Stimulated activated CD4-positive, alpha-beta T cell treated with anti-CD3 and anti-CD28 coated beads, Interleukin-4, amount 100 ng/mL, for 48 hours (primary cell): ENCODE measurements at regions not wholly inside any gene's neighbourhood (a gene's known extent, or its start where the extent isn't known, plus 50 kb on each side); places are given as distances from the start of the nearest gene placed in this dataset.
"Not testable (repeated sequence)": the region's sequence is repeated elsewhere in the genome, so short reads cannot be mapped to it uniquely, and the experiment has no call there.

Experiments used
- DNase-seq, 2 donors: peaks; one replicate each; pipeline ENCODE4 v3.0.0-alpha.2; 2020; ENCODE audit warnings: low read depth in 2 of 2

DNA sequence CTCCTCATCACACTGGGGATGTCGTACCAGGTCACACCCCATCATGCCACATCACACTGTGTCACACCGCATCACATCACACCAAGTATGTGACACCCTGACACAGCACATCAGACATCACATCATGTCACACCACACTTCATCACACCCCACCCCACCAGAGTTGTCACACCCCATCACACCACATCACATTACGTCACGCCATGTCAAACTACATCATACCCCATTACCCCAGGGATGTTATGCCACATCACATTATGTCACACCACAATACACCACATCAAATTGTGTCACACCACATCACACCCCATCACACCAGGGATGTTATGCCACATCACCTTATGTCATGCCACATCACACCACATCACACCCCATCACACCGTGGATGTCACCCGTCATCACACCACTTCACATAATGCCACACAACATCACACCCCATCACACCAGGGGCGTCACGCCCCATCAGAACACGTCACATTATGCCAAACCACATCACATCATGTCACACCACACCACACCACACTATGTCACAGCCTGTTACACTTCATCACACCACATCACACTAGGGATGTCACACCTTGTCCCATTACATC, 133.6 kb downstream of the TMEM121 start:
- no peak for DNase-seq

DNA sequence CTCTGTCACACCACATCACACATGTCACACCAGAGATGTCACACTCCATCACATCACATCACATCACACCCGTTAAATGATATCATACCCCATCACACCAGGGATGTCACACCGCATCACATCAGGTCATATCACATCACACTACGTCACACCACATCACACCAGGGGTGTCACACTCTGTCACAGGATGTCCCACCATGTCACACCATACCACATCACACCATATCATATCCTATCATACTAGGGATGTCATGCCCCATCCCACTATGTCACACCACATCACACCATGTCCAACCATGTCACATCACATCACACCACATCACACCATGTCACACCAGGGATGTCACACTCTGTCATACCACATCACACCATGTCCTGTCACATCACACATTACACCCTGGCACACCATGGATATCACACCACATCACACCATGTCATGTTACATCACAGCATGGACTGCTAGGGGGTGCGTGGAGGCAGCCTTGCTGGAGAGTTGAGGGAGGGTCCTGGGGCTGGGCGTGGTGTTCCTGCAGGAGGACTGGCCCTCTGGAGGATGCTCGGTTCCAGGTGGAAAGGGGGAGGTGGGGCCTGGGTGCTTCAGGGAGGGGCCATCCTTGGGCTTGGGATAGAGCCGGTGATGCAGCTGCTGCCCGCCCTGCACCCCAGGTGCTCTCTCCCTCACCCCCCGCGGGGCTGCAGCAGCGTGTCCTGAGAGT, 134.6 kb downstream of the TMEM121 start:
- no peak for DNase-seq

DNA sequence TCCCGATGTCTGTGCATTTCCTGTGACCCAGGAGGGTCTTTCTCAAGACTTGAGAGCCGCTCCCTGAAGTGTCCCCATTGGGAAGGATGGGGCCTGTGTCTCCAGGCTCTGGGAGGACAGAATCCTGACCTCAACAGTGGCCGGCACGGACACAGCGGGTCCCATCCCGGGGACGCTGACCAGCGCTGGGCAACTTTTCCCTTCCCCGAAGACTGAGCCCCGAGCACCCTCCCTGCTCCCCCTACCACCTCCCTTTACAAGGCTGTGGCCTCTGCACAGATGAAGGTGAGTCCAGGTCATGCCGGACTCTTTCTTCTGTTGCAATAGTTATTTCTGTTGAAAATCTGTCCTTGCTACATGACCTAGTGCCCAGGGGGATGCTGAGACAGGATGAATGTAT, 135.7 kb downstream of the TMEM121 start:
- DNase-seq, result not testable (repeated sequence)

DNA sequence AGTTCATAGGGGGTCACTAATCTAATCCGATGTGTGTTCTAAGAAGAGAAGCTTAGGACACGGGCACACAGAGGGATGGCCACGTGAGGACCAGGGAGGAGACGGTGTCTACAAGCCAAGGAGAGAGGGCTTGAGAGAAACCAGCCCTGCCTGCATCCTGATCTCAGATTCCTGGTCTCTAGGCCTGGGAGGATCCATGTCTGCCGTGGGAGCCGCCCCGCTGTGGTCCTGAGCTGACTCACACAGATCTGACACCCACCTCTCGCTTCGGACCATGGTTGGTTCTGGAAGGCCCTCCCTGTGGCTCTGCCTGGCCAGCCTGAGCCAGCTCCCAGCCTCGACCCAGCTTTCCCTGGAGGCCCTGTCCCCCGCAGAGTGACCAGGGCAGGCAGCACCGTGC, 136.2 kb downstream of the TMEM121 start:
- not testable (repeated sequence) for DNase-seq

DNA sequence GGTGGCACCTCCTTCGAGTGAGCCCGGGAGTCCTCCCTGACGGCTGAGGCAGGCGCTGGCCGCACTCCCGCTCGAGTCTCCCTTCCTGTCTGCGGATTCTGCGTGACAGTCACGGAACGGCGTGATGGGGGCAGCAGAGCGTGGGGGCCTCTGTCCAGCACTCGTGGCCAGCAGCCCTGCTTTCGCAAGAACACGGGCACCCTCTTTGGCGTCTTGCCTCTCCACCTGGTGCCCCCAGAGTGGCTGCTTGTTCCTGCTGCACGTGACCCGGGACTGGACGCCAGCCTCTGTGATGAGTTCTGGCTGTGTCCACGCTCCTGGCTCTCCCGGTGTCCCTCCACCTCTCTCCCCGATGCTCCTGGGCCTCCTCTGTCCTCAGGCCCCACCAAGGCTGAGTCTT, 136.9 kb downstream of the TMEM121 start:
- DNase-seq, result not testable (repeated sequence)

DNA sequence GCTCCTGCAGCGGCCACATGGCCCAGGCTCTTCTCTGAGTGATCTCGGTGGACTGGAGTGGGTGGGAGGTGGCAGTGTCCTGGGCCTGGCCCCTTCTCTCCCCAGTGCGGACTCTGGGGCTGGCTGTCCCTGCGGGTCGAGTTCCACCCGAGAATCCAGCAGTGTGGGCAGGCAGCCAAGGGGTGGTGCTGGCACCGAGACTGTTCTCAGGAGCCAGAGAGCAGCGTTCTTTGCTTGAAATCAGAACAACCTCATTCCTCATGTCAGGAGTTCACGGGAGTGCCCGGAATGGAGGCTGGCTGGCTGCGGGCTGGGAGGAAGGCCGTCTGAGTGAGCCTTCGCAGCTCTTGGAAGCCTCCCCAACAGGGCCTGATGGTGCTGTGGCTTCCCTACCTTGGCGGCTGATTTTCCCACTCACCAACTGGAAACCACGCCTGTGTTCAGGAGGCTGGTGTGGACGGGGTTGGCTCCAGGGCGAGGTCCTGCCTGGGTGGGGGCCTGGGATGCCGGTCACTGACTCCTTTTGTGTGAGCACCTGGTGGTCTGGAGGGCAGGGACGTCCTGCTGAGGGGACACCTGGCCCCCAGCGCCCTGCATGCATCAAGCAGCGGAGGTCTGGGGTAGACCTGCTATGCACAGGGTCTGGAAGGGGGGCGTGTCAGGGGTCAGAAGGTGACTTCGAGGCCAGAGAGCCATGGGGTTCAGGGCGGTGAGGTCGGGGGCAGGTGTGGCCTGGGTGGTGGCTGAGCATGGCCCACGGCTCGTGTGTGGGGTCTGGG, 137.6 kb downstream of the TMEM121 start:
- DNase-seq, result not testable (repeated sequence)

DNA sequence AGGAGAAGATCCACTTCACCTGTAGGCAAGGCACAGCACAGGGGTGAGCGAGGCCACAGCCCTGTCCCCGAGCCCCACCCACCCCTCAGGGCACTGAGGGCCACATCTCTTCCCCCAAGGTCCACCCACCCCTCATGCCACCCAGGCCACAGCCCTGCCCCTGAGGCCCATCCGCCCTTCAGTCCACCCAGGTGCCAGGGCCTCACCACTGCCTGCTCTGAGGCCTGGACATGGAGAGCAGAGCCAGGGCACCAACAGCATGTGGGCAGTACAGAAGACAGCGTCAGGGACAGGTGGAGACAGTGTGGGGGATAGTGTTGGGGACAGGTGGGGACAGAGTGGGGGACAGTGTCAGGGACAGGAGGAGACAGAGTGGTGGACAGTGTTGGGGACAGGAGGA, 138.3 kb downstream of the TMEM121 start:
- no peak for DNase-seq

DNA sequence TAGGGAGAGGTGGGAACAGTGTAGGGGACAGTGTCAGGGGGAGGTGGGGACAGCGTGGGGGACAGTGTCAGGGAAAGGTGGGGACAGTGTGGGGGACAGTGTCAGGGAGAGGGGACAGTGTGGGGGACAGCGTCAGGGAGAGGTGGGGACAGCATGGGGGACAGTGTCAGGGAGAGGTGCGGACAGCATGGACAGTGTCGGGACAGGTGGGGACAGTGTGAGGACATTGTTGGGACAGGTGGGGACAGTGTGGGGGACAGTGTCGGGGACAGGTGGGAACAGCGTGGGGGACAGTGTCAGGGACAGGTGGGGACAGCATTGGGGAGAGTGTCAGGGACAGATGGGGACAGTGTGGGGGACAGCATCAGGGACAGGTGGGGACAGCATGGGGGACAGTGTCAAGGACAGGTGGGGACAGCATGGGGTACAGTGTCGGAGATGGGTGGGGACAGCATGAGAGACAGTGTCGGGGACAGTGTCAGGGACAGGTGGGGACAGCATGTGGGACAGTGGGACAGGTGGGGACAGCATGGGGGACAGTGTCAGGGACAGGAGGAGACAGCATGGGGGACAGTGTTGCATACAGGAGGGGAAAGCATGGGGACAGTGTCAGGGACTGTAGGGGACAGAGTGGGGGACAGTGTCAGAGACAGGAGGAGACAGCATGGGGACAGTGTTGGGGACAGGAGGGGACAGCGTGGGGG, 139.0 kb downstream of the TMEM121 start:
- DNase-seq, result no peak

DNA sequence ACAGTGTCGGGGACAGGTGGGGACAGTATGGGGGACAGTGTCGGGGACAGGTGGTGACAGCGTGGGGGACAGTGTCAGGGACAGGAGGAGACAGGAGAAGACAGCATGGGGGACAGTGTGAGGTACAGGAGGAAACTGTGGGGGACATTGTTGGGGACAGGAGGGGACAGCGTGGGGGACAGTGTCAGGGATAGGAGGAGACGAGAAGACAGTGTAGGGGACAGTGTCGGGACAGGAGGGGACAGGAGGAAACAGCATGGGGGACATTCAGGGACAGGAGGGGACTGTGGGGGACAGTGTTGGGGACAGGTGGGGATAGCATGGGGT, 139.5 kb downstream of the TMEM121 start:
- no peak for DNase-seq

DNA sequence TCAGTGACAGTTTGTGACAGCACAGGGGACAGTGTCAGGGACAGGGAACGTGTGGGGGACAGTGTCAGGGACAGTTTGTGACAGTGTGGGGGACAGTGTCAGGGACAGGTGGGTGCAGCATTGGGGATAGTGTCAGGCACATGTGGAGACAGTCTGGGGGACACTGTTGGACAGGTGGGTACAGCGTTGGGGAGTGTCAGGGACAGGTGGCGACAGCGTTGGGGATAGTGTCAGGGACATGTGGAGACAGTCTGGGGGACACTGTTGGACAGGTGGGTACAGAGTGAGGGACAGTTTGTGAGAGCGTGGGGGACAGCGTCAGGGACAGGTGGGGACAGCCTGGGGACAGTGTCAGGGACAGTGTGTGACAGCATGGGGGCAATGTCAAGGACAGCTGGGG, 140.0 kb downstream of the TMEM121 start:
- DNase-seq, result no peak

DNA sequence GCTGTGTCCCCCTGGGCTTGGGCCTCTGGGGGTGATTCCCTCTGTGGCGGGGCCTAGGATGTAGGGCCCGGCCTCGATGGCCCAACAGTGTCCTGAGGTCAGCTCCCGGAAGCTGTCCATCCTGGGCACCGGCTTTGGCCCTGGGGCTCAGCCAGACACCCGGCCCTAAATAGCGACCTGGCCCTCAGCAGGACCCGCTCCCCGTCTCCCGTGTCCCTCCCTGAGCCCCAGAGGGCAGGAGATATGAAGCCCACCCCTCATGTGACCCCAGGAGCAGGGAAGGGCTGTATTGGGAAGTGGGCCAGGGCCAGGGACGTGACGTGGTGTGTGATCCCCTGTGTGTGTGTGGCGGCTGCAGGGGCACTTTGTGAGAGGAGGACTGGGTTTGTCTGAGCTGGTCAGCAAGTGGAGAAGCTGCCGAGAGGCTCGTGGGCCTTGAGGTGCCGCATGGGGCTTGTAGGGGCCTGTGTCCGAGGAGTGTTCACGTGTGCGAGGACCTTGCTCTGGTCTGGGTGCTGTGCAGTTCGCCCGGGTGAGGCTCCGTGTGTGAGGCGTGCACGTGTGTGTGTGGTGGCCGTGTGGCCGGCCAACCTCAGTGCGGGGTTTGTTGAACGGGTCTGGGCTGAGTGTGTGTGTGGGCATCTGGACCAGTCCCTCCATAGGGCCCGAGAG, 140.7 kb downstream of the TMEM121 start:
- DNase-seq, result not testable (repeated sequence)

DNA sequence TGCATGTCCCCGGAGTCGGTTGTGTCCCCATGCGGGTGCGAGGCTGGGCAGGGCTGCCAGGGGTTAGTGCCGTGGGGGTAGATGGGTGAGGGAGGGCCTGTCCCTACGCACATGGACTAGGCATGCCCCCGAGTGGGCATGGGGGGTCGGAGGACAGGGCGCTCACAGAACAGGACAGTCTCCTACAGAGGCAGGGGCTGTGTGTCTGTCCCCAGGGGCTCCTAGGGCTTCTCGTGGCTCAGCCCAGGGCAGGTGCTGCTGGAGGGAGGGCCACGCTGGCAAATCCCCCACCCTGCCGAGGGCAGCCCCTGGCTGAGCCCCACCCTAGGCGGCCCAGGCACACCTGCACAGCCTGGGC, 141.3 kb downstream of the TMEM121 start:
- DNase-seq, result not testable (repeated sequence)

DNA sequence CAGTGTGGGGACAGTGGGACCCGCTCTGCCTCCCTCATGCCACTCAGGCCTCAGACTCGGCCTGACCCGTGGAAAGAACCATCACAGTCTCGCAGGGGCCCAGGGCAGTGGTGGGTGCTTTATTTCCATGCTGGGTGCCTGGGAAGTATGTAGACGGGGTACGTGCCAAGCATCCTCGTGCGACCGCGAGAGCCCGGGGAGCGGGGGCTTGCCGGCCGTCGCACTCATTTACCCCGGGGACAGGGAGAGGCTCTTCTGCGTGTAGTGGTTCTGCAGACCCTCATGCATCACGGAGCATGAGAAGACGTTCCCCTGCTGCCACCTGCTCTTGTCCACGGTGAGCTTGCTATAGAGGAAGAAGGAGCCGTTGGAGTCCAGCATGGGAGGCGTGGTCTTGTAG, 141.6 kb downstream of the TMEM121 start:
- not testable (repeated sequence) for DNase-seq

DNA sequence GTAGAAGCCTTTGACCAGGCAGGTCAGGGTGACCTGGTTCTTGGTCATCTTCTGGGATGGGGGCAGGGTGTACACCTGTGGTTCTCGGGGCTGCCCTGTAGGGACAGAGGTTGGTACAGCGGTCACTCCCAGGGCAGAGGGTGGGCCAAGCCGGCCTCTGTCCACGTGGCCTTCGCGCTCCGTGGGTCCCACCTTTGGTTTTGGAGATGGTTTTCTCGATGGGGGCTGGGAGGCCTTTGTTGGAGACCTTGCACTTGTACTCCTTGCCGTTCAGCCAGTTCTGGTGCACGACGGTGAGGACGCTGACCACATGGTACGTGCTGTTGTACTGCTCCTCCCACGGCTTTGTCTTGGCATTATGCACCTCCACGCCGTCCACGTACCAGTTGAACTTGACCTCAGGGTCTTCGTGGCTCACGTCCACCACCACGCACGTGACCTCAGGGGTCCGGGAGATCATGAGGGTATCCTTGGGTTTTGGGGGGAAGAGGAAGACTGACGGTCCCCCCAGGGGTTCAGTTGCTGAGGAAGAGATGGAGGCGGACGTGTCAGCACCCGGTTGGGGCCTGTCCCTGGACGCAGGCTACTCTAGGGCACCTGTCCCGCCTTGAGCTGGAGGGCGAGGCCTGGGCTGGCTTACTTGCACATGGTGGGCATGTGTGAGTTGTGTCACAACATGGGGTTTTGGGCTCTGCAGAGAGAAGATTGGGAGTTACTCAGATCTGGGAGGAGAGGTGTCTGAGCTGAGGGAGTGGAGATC, 142.3 kb downstream of the TMEM121 start:
- not testable (repeated sequence) for DNase-seq

DNA sequence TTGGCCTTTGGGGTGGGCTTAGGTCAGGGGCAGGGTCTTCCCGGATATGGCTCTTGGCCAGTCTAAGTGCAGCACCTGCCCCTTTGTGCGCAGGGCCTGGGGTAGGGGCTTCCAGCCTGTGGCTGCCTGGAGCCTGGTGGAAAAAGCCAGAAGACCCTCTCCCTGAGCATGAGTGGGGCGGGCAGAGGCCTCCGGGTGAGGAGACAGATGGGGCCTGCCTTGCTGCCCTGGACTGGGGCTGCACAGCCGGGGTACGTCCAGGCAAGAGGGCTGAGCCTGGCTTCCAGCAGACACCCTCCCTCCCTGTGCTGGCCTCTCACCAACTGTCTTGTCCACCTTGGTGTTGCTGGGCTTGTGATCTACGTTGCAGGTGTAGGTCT, 142.8 kb downstream of the TMEM121 start:
- DNase-seq, result not testable (repeated sequence)

DNA sequence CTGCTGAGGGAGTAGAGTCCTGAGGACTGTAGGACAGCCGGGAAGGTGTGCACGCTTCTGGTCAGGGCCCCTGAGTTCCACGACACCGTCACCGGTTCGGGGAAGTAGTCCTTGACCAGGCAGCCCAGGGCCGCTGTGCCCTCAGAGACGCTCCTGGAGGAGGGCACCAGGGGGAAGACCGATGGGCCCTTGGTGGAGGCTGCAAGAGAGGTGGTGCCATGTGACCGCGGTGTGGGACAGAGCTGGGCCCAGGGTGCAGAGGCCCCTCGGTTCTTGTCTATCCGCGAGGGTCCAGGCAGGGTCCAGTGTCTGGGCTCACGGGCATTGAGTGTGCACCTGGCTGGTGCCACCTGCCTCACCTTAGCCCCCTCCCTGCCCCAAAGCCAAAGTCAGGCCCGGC, 143.3 kb downstream of the TMEM121 start:
- DNase-seq, result not testable (repeated sequence)

DNA sequence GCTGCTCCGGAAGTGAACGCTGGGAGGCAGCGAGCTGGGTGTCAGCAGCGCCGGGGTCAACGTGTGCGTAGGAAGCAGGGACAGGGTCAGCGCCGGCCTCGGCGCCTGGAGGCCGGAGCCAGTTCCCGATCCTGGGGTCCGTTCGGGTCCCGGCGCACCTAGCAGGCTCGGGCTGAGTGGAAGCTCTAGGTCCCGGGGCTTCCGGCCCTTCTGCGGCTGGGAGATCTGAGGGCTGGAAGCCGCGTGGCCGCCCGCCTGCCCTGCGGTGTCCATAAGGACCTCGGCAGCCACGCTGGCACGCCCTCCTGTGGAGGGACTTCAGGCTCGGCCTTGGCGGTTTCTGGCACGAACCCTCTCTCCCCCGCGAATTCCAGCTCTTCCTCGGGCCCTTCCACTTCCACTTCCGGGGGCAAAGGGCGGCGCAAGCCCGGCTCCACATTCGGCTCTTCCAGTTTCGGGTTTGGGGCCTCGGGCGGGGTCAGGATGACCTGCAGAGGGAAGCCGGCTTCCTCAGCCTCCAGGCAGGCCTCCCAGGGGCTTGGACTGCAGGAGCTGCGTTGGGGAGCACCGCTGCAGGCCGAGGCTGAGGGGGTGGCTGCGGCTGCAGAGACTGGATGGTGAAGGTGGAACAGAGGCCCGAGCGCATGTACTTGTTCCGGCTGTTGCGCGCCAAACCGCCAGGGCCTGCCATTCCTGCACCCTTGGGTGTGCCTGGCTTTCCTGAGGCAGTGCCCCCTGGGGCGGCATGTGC, 146.2 kb downstream of the TMEM121 start:
- DNase-seq, result not testable (repeated sequence)

DNA sequence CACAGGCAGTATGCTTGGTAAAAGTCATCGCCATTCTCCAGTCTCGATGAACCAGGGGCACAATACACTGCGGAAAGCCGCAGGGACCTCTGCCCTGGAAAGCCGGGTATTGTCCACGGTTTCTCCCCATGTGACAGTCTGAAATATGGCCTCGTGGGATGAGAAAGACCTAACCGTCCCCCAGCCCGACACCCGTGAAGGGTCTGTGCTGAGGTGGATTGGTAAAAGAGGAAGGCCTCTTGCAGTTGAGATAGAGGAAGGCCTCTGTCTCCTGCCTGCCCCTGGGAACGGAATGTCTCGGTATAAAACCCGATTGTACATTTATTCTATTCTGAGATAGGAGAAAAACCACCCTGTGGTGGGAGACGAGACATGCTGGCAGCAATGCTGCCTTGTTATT, 149.1 kb downstream of the TMEM121 start:
- not testable (repeated sequence) for DNase-seq

DNA sequence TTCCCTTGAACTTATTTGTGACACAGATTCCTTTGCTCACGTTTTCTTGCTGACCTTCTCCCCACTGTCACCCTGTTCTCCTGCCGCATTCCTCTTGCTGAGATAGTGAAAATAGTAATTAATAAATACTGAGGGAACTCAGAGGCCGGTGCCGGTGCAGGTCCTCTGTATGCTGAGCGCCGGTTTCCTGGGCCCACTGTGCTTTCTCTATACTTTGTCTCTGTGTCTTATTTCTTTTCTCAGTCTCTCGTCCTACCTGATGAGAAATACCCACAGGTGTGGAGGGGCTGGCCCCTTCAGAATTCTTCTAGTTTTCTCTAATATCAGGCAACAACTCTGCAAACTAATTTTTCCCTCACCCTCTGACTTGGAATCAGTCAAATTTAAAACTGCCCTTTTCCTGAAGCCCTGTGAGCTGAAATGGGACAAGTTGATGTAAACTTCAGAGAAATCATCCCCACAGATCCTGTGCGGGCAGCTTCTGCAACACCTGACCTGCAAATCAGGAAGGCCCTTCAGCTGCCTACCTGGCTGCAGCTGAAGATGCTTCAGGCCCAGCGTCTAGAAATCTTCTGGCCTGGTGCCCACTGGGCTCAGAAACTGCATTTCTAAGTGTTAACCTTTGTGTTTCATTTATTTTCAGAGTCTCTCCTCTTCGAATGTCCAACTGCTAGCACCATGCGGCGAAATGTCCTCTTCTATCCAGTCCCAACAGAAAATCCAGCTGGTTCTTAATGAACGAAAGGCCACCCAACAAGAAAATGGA, 149.7 kb downstream of the TMEM121 start:
- DNase-seq, result not testable (repeated sequence)

DNA sequence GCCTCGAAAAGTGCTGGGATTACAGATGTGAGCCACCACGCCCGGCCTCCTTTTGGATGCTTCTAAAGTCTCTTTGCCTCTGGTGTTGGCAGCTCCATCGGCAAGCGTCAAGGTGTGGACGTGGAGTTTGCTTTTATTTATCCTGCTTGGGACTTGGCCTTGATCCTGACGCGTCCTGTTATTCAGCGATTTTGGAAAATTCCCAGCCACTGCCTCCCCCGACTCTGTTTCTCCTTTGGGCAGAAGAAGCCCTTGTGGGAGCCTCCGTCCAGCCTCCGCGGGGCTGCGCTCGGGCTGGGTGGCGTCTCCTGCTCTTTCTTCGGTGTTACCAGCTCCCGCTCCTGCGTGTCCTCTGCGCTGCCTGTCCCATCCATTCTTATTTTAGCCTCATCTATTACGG, 151.7 kb downstream of the TMEM121 start:
- not testable (repeated sequence) for DNase-seq
